HCT116 (cell line): ENCODE measurements at regions not wholly inside any gene's neighbourhood (a gene's known extent, or its start where the extent isn't known, plus 50 kb on each side); places are given as distances from the start of the nearest gene placed in this dataset.

Experiments
- ATAC-seq: fragments of 200-7000 bp; cut with Tn5 transposase; 2 replicates; pipeline ENCODE4 v1.9.1; 2020; ENCODE audit warnings: mild to moderate bottlenecking, moderate library complexity
- BruUV-seq: library from RNA; stranded (reverse); fragments of 400-500 nt; replicated peaks from 2 replicates; lab custom pipeline; 2021; lab: Mats Ljungman, UMichigan
- CTCF ChIA-PET: fragments of 300-600 bp; sonication (Branson Sonifier 250); formaldehyde crosslinking; loops from one replicate; lab custom pipeline; 2021; ENCODE audit warnings: antibody characterized with exemption; lab: Charles Lee
- POLR2A ChIA-PET: fragments of 300-600, 350-600 bp; sonication (Branson Sonifier 250); formaldehyde crosslinking; loops from one replicate; lab custom pipeline; 2021; ENCODE audit warnings: antibody characterized with exemption; lab: Charles Lee
- RAD21 ChIA-PET, 2 experiments: fragments of 300-600 bp; sonication (Branson Sonifier 250); formaldehyde crosslinking; loops; one replicate each; lab custom pipeline; 2023; ENCODE audit warnings: low total read pairs in 2 of 2; ENCODE audit not compliant: uncharacterized antibody in 2 of 2, unreplicated experiment in 2 of 2, low non-redundant PET in 1 of 2; lab: Charles Lee
- DNase-seq: peaks from one replicate; pipeline ENCODE4 v3.0.0-alpha.2; 2010; ENCODE audit warnings: low read depth, low spot score
- H2AFZ ChIP-seq: fragments of 200-600 bp; shearing (Covaris generic), sonication (generic); 2 replicates; pipeline ENCODE4 v1.6.1; 2017; ENCODE audit warnings: low read depth, mixed run types, mixed read lengths, antibody characterized with exemption, low read length; ENCODE audit not compliant: poor library complexity, severe bottlenecking
- H3K27ac ChIP-seq: 2 replicates; pipeline ENCODE4 v1.5.1; 2012; ENCODE audit warnings: low read depth, low read length
- H3K27me3 ChIP-seq: fragments of 200-600 bp; sonication (generic); 2 replicates; pipeline ENCODE4 v1.6.1; 2016; ENCODE audit warnings: mixed run types, low read length, mixed read lengths; ENCODE audit not compliant: insufficient read depth
- H3K36me3 ChIP-seq, 2 experiments: fragments of 200-500 bp in 1 of 2; fragments of 200-600 bp in 1 of 2; sonication (Bioruptor generic) in 1 of 2; sonication (generic) in 1 of 2; 2 replicates each; pipeline versions ENCODE4 v1.5.1 to v1.6.1; 2014 to 2016; ENCODE audit warnings: low read length in 2 of 2, inconsistent platforms in 1 of 2, mixed read lengths in 1 of 2, mixed run types in 1 of 2; ENCODE audit not compliant: insufficient read depth in 2 of 2, control insufficient read depth in 1 of 2
- H3K4me1 ChIP-seq, 2 experiments: fragments of 200-600 bp in 1 of 2; sonication (generic) in 1 of 2; 2 replicates each; pipeline versions ENCODE4 v1.5.1 to v1.6.1; 2012 to 2017; ENCODE audit warnings: low read length in 2 of 2, inconsistent platforms in 1 of 2, mild to moderate bottlenecking in 1 of 2, mixed read lengths in 1 of 2, mixed run types in 1 of 2, moderate library complexity in 1 of 2; ENCODE audit not compliant: insufficient read depth in 2 of 2, control insufficient read depth in 1 of 2
- H3K4me2 ChIP-seq: fragments of 200-600 bp; sonication (generic); 2 replicates; pipeline ENCODE4 v1.6.1; 2017; ENCODE audit warnings: mixed run types, low read length, mixed read lengths
- H3K4me3 ChIP-seq, 2 experiments: fragments of 200-600 bp in 1 of 2; sonication (generic) in 1 of 2; replicated peaks in 1 of 2; 2 replicates each; pipeline ENCODE4 v1.5.1; 2011 to 2016; ENCODE audit warnings: low read length in 2 of 2, control low read depth in 1 of 2, low read depth in 1 of 2, mild to moderate bottlenecking in 1 of 2, mixed read lengths in 1 of 2, mixed run types in 1 of 2
- H3K79me2 ChIP-seq: fragments of 200-600 bp; sonication (generic); 2 replicates; pipeline ENCODE4 v1.6.1; 2017; ENCODE audit warnings: mild to moderate bottlenecking, mixed run types, low read length, moderate library complexity, mixed read lengths; ENCODE audit not compliant: insufficient read depth
- H3K9ac ChIP-seq: fragments of 200-600 bp; sonication (generic); 2 replicates; pipeline ENCODE4 v1.6.1; 2016; ENCODE audit warnings: low read length, mixed read lengths
- H3K9me2 ChIP-seq: fragments of 200-600 bp; sonication (generic), shearing (Covaris generic); 2 replicates; pipeline ENCODE4 v1.6.1; 2017; ENCODE audit warnings: mixed run types, mild to moderate bottlenecking, moderate library complexity; ENCODE audit not compliant: insufficient read depth
- H3K9me3 ChIP-seq, 2 experiments: fragments of 200-500 bp in 1 of 2; fragments of 200-600 bp in 1 of 2; sonication (Bioruptor generic) in 1 of 2; sonication (generic) in 1 of 2; 2 replicates each; pipeline ENCODE4 v1.6.1; 2014 to 2017; ENCODE audit warnings: low read length in 2 of 2, mixed read lengths in 2 of 2, inconsistent platforms in 1 of 2, low read depth in 1 of 2, mild to moderate bottlenecking in 1 of 2, mixed run types in 1 of 2, moderate library complexity in 1 of 2; ENCODE audit not compliant: control insufficient read depth in 1 of 2, insufficient read depth in 1 of 2
- H4K20me1 ChIP-seq: fragments of 200-600 bp; sonication (generic), shearing (Covaris generic); 2 replicates; pipeline ENCODE4 v1.6.1; 2017; ENCODE audit warnings: mixed run types, mild to moderate bottlenecking, moderate library complexity; ENCODE audit not compliant: insufficient read depth
- CBX3 ChIP-seq: IDR thresholded peaks from 2 replicates; pipeline ENCODE4 v1.6.1; 2012; ENCODE audit warnings: low read depth
- CEBPB ChIP-seq: IDR thresholded peaks from 2 replicates; pipeline ENCODE4 v1.6.1; 2012; ENCODE audit warnings: low read depth
- ELF1 ChIP-seq: IDR thresholded peaks from 2 replicates; pipeline ENCODE4 v1.6.1; 2012; ENCODE audit warnings: low read depth, borderline replicate concordance
- EZH2 ChIP-seq: fragments of 200-600 bp; sonication (generic); IDR thresholded peaks from 2 replicates; pipeline ENCODE4 v1.6.1; 2017; ENCODE audit warnings: antibody characterized with exemption, mixed run types
- FOSL1 ChIP-seq: IDR thresholded peaks from 2 replicates; pipeline ENCODE4 v1.6.1; 2012; ENCODE audit warnings: low read depth
- JUND ChIP-seq: IDR thresholded peaks from 2 replicates; pipeline ENCODE4 v1.6.1; 2012
- MAX ChIP-seq: IDR thresholded peaks from 2 replicates; pipeline ENCODE4 v1.6.1; 2012
- POLR2A ChIP-seq: IDR thresholded peaks from 2 replicates; pipeline ENCODE4 v1.7.0; 2011; ENCODE audit warnings: borderline replicate concordance; ENCODE audit not compliant: insufficient read depth, insufficient read length; ENCODE audit errors: extremely low read depth
- POLR2AphosphoS5 ChIP-seq: IDR thresholded peaks from 2 replicates; pipeline ENCODE4 v1.6.1; 2011; ENCODE audit warnings: mild to moderate bottlenecking, low read depth, low read length, moderate library complexity
- SIN3A ChIP-seq: IDR thresholded peaks from 2 replicates; pipeline ENCODE4 v1.6.1; 2012; ENCODE audit warnings: low read depth
- SP1 ChIP-seq: IDR thresholded peaks from 2 replicates; pipeline ENCODE4 v1.6.1; 2012; ENCODE audit warnings: low read depth
- YY1 ChIP-seq: IDR thresholded peaks from 2 replicates; pipeline ENCODE4 v1.6.1; 2011; ENCODE audit warnings: low read length, low read depth, moderate library complexity, mild to moderate bottlenecking; ENCODE audit not compliant: insufficient replicate concordance; ENCODE audit errors: extremely low read depth
- ZFX ChIP-seq: fragments of 450-650 bp; IDR thresholded peaks from 2 replicates; pipeline ENCODE4 v1.6.1; 2017
- ZNF274 ChIP-seq: fragments of 200-500 bp; sonication (Bioruptor generic); IDR thresholded peaks from 2 replicates; pipeline ENCODE4 v1.6.1; 2014; ENCODE audit warnings: mild to moderate bottlenecking, low read depth, low read length, inconsistent platforms
- intact Hi-C: fragments of 100-400 bp; cut with micrococcal nuclease; formaldehyde crosslinking; loops from 2 replicates; pipeline ENCODE4 v1.10.0; 2022
- TF ChIP-seq, protein P1 (sequence below), 3 experiments: fragments of 200-600 bp in 1 of 3; sonication (generic) in 1 of 3; IDR thresholded peaks in 2 of 3; conservative IDR thresholded peaks in 1 of 3; 2 replicates each; pipeline ENCODE4 v1.5.1; 2012 to 2017; ENCODE audit warnings: low read depth in 2 of 3, low read length in 2 of 3, antibody characterized with exemption in 1 of 3, borderline replicate concordance in 1 of 3, control low read depth in 1 of 3, mild to moderate bottlenecking in 1 of 3, mixed read lengths in 1 of 3, mixed run types in 1 of 3, moderate library complexity in 1 of 3; ENCODE audit not compliant: insufficient read depth in 1 of 3
- TF ChIP-seq, protein P2 (sequence below): IDR thresholded peaks from 2 replicates; pipeline ENCODE4 v1.6.1; 2012; ENCODE audit warnings: low read depth

DNA sequence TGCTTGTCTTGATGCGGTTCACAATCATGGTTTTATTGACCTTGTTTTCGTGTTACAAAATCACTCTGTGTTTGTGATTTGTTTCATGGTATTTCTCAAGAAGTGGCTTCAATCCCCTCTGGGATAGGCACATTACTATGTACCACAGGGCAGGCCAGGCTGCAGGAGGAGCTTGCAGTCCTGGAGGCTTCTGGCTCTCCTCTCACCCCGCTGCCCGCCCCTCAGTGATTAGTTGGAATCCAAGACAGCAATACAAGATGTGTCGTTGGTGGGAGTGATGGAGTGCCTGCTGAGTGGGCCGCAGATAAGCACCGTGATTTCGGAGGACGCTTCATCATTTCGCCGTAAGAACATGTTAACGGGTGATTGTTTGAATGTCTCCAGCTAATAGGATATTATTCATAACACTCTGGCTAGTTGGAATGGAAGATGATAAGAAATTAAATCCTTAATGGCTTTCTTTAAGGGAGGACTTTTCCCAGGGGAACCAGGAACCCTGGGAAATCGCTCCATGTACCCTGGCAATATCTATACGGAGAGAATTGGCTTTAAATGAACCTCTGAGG, 384.4 kb downstream of the MIAT start:
- Histone ChIP-seq H3K9ac (no peak overlapping the region), H3K27ac (no peak overlapping the region), H3K4me2 (no peak overlapping the region), H3K9me3 (no peaks in the 10 kb centered on the region; a peak in 1 of 4 replicates), H2AFZ (no peak overlapping the region), H3K79me2 (no peaks in the 10 kb centered on the region), H3K4me3 (no peak overlapping the region), H3K4me1 (peaks cover 0 to 6% of the 10 kb centered on the region in 2 experiments; a peak in 1 of 4 replicates), H3K27me3 (peaks cover 54% of the 10 kb centered on the region; the same call in 1 of the 2 replicates), H3K36me3 (no peaks in the 10 kb centered on the region), H3K9me2 (no peaks in the 10 kb centered on the region), H4K20me1 (no peaks in the 10 kb centered on the region)
- RAD21 ChIA-PET: no interaction called here
- TF ChIP-seq EZH2 (no peak), POLR2AphosphoS5 (no peak), YY1 (no peak), CBX3 (no peak), SP1 (no peak), SIN3A (no peak), ELF1 (no peak), ZNF274 (no peak), CEBPB (no peak), MAX (no peak), FOSL1 (no peak), POLR2A (no peak), ZFX (no peak), JUND (no peak)
- TF ChIP-seq, protein P1, sequence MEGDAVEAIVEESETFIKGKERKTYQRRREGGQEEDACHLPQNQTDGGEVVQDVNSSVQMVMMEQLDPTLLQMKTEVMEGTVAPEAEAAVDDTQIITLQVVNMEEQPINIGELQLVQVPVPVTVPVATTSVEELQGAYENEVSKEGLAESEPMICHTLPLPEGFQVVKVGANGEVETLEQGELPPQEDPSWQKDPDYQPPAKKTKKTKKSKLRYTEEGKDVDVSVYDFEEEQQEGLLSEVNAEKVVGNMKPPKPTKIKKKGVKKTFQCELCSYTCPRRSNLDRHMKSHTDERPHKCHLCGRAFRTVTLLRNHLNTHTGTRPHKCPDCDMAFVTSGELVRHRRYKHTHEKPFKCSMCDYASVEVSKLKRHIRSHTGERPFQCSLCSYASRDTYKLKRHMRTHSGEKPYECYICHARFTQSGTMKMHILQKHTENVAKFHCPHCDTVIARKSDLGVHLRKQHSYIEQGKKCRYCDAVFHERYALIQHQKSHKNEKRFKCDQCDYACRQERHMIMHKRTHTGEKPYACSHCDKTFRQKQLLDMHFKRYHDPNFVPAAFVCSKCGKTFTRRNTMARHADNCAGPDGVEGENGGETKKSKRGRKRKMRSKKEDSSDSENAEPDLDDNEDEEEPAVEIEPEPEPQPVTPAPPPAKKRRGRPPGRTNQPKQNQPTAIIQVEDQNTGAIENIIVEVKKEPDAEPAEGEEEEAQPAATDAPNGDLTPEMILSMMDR (IDR thresholded peaks at IDR 0.05 in 2 of 3, conservative IDR thresholded peaks at IDR 0.05 in 1 of 3; ENCODE audit: borderline replicate concordance in 1 of 3, insufficient read depth in 1 of 3, low read depth in 2 of 3, low read length in 2 of 3): no peak
- TF ChIP-seq, protein P2, sequence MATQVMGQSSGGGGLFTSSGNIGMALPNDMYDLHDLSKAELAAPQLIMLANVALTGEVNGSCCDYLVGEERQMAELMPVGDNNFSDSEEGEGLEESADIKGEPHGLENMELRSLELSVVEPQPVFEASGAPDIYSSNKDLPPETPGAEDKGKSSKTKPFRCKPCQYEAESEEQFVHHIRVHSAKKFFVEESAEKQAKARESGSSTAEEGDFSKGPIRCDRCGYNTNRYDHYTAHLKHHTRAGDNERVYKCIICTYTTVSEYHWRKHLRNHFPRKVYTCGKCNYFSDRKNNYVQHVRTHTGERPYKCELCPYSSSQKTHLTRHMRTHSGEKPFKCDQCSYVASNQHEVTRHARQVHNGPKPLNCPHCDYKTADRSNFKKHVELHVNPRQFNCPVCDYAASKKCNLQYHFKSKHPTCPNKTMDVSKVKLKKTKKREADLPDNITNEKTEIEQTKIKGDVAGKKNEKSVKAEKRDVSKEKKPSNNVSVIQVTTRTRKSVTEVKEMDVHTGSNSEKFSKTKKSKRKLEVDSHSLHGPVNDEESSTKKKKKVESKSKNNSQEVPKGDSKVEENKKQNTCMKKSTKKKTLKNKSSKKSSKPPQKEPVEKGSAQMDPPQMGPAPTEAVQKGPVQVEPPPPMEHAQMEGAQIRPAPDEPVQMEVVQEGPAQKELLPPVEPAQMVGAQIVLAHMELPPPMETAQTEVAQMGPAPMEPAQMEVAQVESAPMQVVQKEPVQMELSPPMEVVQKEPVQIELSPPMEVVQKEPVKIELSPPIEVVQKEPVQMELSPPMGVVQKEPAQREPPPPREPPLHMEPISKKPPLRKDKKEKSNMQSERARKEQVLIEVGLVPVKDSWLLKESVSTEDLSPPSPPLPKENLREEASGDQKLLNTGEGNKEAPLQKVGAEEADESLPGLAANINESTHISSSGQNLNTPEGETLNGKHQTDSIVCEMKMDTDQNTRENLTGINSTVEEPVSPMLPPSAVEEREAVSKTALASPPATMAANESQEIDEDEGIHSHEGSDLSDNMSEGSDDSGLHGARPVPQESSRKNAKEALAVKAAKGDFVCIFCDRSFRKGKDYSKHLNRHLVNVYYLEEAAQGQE: no peak
- intact Hi-C loops: no loop called here
- DNase-seq (no peak), ATAC-seq (no peak)
- no TSS peak for BruUV-seq
- POLR2A ChIA-PET: no interaction called here
- CTCF ChIA-PET: no interaction called here
